Left lung (tissue), 4 donors: ENCODE measurements at regions not wholly inside any gene's neighbourhood (a gene's known extent, or its start where the extent isn't known, plus 50 kb on each side); places are given as distances from the start of the nearest gene placed in this dataset.
"Not testable (repeated sequence)": the region's sequence is repeated elsewhere in the genome, so short reads cannot be mapped to it uniquely, and the experiment has no call there.

ENCODE experiments used
- ATAC-seq: fragments of 200-7000 bp; cut with Tn5 transposase; one replicate; pipeline ENCODE4 v1.9.1; 2020; ENCODE audit warnings: moderate library complexity
- DNase-seq, 4 donors: peaks; one replicate each; pipeline ENCODE4 v3.0.0-alpha.2; 2013 to 2020
- H3K27ac ChIP-seq, 2 donors: fragments of 200-600 bp; sonication (generic) in 1 of 2; one replicate each; pipeline versions ENCODE4 v1.5.0 to v1.8.0; 2020 to 2021
- H3K27me3 ChIP-seq, 2 donors: fragments of 200-600 bp; sonication (generic) in 1 of 2; one replicate each; pipeline versions ENCODE4 v1.5.0 to v1.8.0; 2020 to 2021
- H3K36me3 ChIP-seq, 2 donors: fragments of 200-600 bp; sonication (generic) in 1 of 2; one replicate each; pipeline versions ENCODE4 v1.5.0 to v1.8.0; 2020 to 2021
- H3K4me1 ChIP-seq, 2 donors: fragments of 200-600 bp; one replicate each; pipeline ENCODE4 v1.8.0; 2021
- H3K4me3 ChIP-seq, 2 donors: fragments of 200-600 bp; sonication (generic) in 1 of 2; one replicate each; pipeline versions ENCODE4 v1.5.0 to v1.8.0; 2020 to 2021; ENCODE audit warnings: mild to moderate bottlenecking in 1 of 2
- H3K9me3 ChIP-seq, 2 donors: fragments of 200-600 bp; sonication (generic) in 1 of 2; one replicate each; pipeline versions ENCODE4 v1.5.0 to v1.8.0; 2020 to 2021
- intact Hi-C, 2 donors: fragments of 100-400 bp; cut with DNase I; formaldehyde crosslinking; loops; one replicate each; pipeline versions ENCODE4 v1.11.2 to v1.14.2; 2022
- TF ChIP-seq, protein P1 (sequence below), 2 donors: fragments of 200-600 bp; sonication (generic) in 1 of 2; IDR thresholded peaks; one replicate each; pipeline versions ENCODE4 v1.5.0 to v1.8.0; 2021; ENCODE audit warnings: antibody characterized with exemption in 2 of 2
- donor health status: DM: no; HTN: yes; CAD: no.
- donor health status: DM: no; HTN: no; CAD: no.

GRCh38 chr16:29182501-29182900 lies 197.6 kb downstream of the LAT start:
- Histone ChIP-seq H3K9me3 (no peaks in the 10 kb centered on the region), H3K27ac (no peak overlapping the region)

DNA sequence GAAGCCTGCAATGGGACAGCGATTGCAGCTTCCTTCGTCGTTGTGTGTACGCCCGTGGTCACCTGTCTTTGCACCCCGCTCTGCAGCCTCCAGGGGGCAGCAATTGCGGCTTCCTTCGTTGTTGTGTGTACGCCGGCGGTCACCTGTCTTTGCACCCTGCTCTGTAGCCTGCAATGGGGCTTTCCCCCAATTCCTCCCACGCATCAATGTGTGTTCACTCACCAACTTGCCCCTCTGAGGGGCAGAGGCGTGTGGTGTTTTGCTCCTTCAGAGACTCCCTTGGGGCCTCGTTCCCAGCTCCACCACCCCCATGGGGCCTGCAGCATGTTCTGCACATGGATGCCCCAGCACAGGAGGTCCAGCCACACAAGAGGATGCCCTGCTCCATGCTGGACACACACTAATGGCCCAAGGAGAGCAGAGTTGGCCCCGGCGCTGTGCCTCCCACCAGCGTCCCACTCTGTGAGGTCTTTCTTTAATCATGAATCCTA lies 197.1 kb downstream of the LAT start:
- H3K9me3 ChIP-seq, H3K27me3 ChIP-seq, intact Hi-C loops, H3K36me3 ChIP-seq, DNase-seq, H3K4me3 ChIP-seq, H3K27ac ChIP-seq, ATAC-seq: not testable (repeated sequence)
- peaks cover 5 to 10% of the 10 kb centered on the region in 2 donors for H3K4me1 ChIP-seq

More at GRCh38 chr16:29182501-29182900, 197.6 kb downstream of the LAT start:
- H3K36me3 ChIP-seq, result no peaks in the 10 kb centered on the region
- TF ChIP-seq, protein P1, sequence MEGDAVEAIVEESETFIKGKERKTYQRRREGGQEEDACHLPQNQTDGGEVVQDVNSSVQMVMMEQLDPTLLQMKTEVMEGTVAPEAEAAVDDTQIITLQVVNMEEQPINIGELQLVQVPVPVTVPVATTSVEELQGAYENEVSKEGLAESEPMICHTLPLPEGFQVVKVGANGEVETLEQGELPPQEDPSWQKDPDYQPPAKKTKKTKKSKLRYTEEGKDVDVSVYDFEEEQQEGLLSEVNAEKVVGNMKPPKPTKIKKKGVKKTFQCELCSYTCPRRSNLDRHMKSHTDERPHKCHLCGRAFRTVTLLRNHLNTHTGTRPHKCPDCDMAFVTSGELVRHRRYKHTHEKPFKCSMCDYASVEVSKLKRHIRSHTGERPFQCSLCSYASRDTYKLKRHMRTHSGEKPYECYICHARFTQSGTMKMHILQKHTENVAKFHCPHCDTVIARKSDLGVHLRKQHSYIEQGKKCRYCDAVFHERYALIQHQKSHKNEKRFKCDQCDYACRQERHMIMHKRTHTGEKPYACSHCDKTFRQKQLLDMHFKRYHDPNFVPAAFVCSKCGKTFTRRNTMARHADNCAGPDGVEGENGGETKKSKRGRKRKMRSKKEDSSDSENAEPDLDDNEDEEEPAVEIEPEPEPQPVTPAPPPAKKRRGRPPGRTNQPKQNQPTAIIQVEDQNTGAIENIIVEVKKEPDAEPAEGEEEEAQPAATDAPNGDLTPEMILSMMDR (IDR thresholded peaks at IDR 0.05), result no peak
- no peak for DNase-seq
- no peak for ATAC-seq
- peaks cover 5 to 6% of the 10 kb centered on the region in 2 donors for H3K4me1 ChIP-seq
- H3K27me3 ChIP-seq, result no peaks in the 10 kb centered on the region
- intact Hi-C loops, result no loop called here
- no peak overlapping the region for H3K4me3 ChIP-seq

GRCh38 chr16:29181254-29181780 lies 196.5 kb downstream of the LAT start:
- peaks cover 5 to 10% of the 10 kb centered on the region in 2 donors for H3K4me1 ChIP-seq
- H3K27me3 ChIP-seq, H3K9me3 ChIP-seq, H3K36me3 ChIP-seq, ATAC-seq, H3K27ac ChIP-seq, H3K4me3 ChIP-seq, DNase-seq, intact Hi-C loops: not testable (repeated sequence)

GRCh38 chr16:29180206-29180600 lies 195.4 kb downstream of the LAT start:
- H3K4me3 ChIP-seq, H3K36me3 ChIP-seq, ATAC-seq, DNase-seq, H3K9me3 ChIP-seq, intact Hi-C loops, H3K27me3 ChIP-seq, H3K27ac ChIP-seq: not testable (repeated sequence)
- H3K4me1 ChIP-seq, result peaks cover 5 to 10% of the 10 kb centered on the region in 2 donors

DNA sequence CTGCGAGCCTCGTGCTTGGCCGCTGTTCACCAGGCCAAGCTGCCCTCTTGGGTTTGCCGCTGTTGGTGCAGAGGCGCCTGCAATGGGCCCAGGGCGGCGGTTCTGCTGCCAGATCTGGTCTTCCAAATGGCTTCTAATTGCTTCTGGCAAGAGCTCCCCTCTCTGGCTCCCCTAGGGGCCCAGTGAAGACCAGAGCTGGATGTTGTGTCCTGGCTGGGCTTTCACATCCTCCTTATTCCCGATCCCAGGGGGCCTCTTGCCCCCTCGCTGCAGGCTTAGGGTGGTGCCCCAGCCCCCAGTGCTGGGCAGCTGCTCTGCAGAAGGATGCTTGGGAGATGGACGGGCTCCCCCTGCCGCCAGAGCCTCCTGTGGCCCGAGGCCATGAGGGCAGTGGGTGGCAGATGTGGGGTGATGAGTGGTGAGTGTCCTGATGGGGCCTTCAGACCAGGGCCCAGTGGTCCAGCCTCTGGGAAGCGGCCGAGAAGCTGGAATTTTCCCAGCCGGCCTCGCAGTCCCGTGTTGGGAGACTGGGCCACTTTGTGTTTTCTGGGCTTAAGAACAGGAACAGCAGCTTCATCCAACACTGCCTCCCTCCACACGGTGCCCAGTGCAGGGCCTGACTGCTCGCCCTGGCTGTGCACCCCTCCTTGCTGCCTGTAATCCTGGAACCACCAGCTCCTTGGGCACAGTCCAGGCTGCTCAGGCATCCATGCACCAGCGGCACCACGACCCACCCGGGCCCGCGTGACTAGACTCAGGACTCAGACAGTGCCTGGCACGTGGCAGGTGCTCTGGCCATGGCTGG lies 194.8 kb downstream of the LAT start:
- peaks cover 5 to 13% of the 10 kb centered on the region in 2 donors for H3K4me1 ChIP-seq
- H3K9me3 ChIP-seq, intact Hi-C loops, ATAC-seq, H3K36me3 ChIP-seq, H3K27me3 ChIP-seq, H3K27ac ChIP-seq, H3K4me3 ChIP-seq, DNase-seq: not testable (repeated sequence)

GRCh38 chr16:29177888-29178726 lies 193.3 kb downstream of the LAT start:
- Histone ChIP-seq H3K4me1 (peaks cover 5 to 23% of the 10 kb centered on the region in 2 donors), H3K27ac (peak overlapping the region; percentile 21 to 23)
- H3K4me3 ChIP-seq, intact Hi-C loops, H3K9me3 ChIP-seq, H3K27me3 ChIP-seq, H3K36me3 ChIP-seq: not testable (repeated sequence)
- ATAC-seq, result peak; percentile 53
- peak in 2 of 4 donors; percentile 46 to 61 for DNase-seq

GRCh38 chr16:29177203-29177887 lies 192.5 kb downstream of the LAT start:
- H3K27me3 ChIP-seq, H3K4me3 ChIP-seq, H3K9me3 ChIP-seq, intact Hi-C loops, H3K36me3 ChIP-seq: not testable (repeated sequence)
- Histone ChIP-seq H3K4me1 (peaks cover 5 to 26% of the 10 kb centered on the region in 2 donors), H3K27ac (peak overlapping the region in 1 of 2 donors; percentile 5)
- peak in 1 of 4 donors; percentile 63 for DNase-seq
- peak; percentile 18 for ATAC-seq

DNA sequence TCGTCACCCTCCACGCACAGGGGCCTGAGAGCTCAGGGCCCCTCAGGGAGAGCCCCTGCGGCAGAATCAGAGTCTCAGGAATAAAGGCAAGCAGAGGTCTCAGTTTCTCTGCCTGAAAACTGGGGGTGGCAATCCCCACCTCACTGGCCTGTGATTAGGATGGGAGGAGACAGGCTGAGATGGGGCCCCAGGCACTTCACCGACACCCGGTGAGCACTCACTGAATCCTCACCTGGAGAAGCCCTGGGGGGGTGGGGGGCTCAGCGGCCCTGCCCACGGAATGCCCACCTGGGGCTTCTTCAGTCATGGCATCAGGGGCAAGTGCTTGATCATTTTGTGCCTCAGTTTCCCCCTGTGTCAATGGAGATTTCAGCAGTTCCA lies 192.0 kb downstream of the LAT start:
- H3K27me3 ChIP-seq, DNase-seq, H3K4me3 ChIP-seq, intact Hi-C loops, ATAC-seq, H3K9me3 ChIP-seq, H3K36me3 ChIP-seq, H3K27ac ChIP-seq: not testable (repeated sequence)
- H3K4me1 ChIP-seq, result peaks cover 5 to 26% of the 10 kb centered on the region in 2 donors

GRCh38 chr16:29176154-29176470 lies 191.3 kb downstream of the LAT start:
- H3K4me3 ChIP-seq, H3K27ac ChIP-seq, ATAC-seq, intact Hi-C loops, H3K27me3 ChIP-seq, H3K36me3 ChIP-seq, H3K9me3 ChIP-seq: not testable (repeated sequence)
- peak in 1 of 4 donors; percentile 68 for DNase-seq
- peaks cover 5 to 29% of the 10 kb centered on the region in 2 donors for H3K4me1 ChIP-seq

DNA sequence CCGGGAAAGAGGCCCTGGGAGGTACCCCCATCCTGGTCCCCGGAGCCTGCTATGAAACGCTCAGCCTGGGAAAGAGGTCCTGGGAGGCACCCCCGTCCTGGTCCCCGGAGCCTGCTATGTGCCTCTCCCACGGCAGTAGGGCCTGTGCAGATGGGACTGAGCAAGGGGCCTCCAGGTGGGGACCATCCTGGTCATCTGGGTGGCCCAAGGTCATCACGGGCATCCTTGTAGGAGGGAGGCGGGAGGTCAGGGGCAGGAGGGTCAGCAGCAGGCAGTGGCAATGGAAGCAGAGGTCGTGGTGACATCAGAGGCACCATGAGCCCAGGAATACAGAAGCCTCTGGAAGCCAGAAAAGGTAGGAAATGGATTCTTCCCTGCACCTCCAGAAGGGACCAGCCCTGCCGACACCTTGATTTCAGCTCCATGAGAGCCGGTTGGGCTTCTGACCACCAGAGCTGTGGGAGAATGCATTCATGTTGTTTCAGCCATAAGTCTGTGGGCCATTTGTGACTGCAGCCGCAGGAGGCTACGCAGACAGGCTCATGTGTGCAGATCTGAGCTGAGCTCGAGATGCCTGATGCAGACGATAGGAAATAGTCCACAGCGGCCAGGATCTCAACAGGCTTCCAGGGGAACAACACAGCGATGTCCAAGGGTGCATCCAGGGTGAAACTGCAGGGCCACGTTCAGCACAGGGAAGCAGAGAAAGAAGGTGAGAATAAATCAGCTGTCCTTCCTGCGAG lies 190.7 kb downstream of the LAT start:
- H3K9me3 ChIP-seq, DNase-seq, ATAC-seq, intact Hi-C loops, H3K27me3 ChIP-seq, H3K36me3 ChIP-seq, H3K27ac ChIP-seq, H3K4me3 ChIP-seq: not testable (repeated sequence)
- peaks cover 5 to 31% of the 10 kb centered on the region in 2 donors for H3K4me1 ChIP-seq
